HAP-1 (cell line): ENCODE measurements at regions not wholly inside any gene's neighbourhood (a gene's known extent, or its start where the extent isn't known, plus 50 kb on each side); places are given as distances from the start of the nearest gene placed in this dataset.
"Not testable (repeated sequence)": the region's sequence is repeated elsewhere in the genome, so short reads cannot be mapped to it uniquely, and the experiment has no call there.

ENCODE experiments used
- DNase-seq, 2 experiments: peaks; one replicate each; pipeline ENCODE4 v3.0.0-alpha.2; 2016 to 2020; ENCODE audit warnings: low spot score in 2 of 2
- H3K27me3 ChIP-seq: fragments of 250-450 bp; sonication (Bioruptor Pico); 2 replicates; pipeline ENCODE4 v1.5.1; 2020; ENCODE audit warnings: low read depth, mild to moderate bottlenecking, moderate library complexity
- H3K36me3 ChIP-seq: fragments of 250-450 bp; sonication (Bioruptor Pico); replicated peaks from 2 replicates; pipeline ENCODE4 v1.5.1; 2020; ENCODE audit warnings: mild to moderate bottlenecking
- H3K4me1 ChIP-seq: fragments of 250-450 bp; sonication (Bioruptor Pico); 2 replicates; pipeline ENCODE4 v1.5.1; 2020; ENCODE audit warnings: mild to moderate bottlenecking
- H3K4me3 ChIP-seq: fragments of 250-450 bp; sonication (Bioruptor Pico); 2 replicates; pipeline ENCODE4 v1.5.1; 2020; ENCODE audit warnings: mild to moderate bottlenecking, moderate library complexity
- H3K9me3 ChIP-seq: fragments of 250-450 bp; sonication (Bioruptor Pico); 2 replicates; pipeline ENCODE4 v1.5.1; 2020; ENCODE audit warnings: mild to moderate bottlenecking, moderate library complexity
- in situ Hi-C: fragments of 300-500 bp; cut with MboI; formaldehyde crosslinking; loops from 3 replicates; pipeline ENCODE4 v1.14.3; 2020; ENCODE audit warnings: low sequenced_read_pairs, inconsistent platforms, mixed read lengths

DNA sequence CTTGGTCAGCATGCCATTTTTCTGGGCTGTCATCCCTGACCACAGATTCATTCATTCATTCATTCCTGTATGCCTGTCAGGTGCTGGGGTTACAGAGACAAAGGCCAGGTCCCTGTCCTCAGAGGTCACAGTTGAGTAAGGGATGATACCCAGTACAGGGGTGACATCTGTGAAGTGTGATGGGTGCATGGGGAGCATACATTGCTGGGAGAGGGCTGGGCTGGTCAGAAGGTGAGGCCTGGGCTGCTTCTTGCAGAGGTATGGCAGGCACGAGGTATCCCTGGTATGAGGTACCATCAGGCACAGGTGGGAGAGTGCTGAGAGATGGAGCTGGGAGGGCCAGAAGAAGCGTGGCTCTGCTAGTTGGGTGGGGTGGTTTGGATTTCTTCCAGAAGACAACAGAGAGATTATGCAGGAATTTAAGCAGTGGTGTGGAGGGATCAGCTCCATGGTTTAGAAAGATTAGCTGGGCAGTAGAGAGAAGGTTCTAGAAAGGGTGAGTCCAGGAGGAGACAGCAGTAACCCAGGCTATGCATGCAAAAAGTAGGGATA is 181.9 kb upstream of the HAAO start:
- Histone ChIP-seq H3K9me3 (no peaks in the 10 kb centered on the region), H3K36me3 (no peaks in the 10 kb centered on the region), H3K4me1 (peaks cover 4% of the 10 kb centered on the region; the same call in 1 of the 2 replicates), H3K4me3 (no peak overlapping the region), H3K27me3 (no peaks in the 10 kb centered on the region)
- no peak for DNase-seq
- in situ Hi-C loops, result loop anchor here (10.0 kb wide), 1 partner anchor 261 kb away; no protein-coding TSS in a partner anchor

GRCh38 chr2:42973726-42974125 is 181.3 kb upstream of the HAAO start:
- in situ Hi-C loops, result loop anchor here (10.0 kb wide), 1 partner anchor 261 kb away; no protein-coding TSS in a partner anchor
- Histone ChIP-seq H3K4me3 (no peak overlapping the region), H3K27me3 (no peaks in the 10 kb centered on the region), H3K36me3 (no peaks in the 10 kb centered on the region), H3K9me3 (no peaks in the 10 kb centered on the region), H3K4me1 (peaks cover 4% of the 10 kb centered on the region; the same call in 1 of the 2 replicates)
- no peak for DNase-seq

- H3K4me3 ChIP-seq, H3K36me3 ChIP-seq, H3K4me1 ChIP-seq, H3K9me3 ChIP-seq, DNase-seq, H3K27me3 ChIP-seq: not testable (repeated sequence)
- in situ Hi-C loops, result loop anchor here (10.0 kb wide), 1 partner anchor 262 kb away; no protein-coding TSS in a partner anchor
These were observed 180.6 kb upstream of the HAAO start for GRCh38 chr2:42972933-42973516.

- in situ Hi-C loops, result loop anchor here (10.0 kb wide), 1 partner anchor 263 kb away; no protein-coding TSS in a partner anchor
These were observed 179.8 kb upstream of the HAAO start for GRCh38 chr2:42971947-42972736.

GRCh38 chr2:42971381-42971780 is 179.0 kb upstream of the HAAO start:
- no peaks in the 10 kb centered on the region for H3K36me3 ChIP-seq
- in situ Hi-C loops, result loop anchor here (10.0 kb wide), 1 partner anchor 263 kb away; no protein-coding TSS in a partner anchor
- no peaks in the 10 kb centered on the region for H3K9me3 ChIP-seq
- H3K27me3 ChIP-seq, result no peaks in the 10 kb centered on the region
- DNase-seq, result no peak
- peaks cover 4% of the 10 kb centered on the region; the same call in 1 of the 2 replicates for H3K4me1 ChIP-seq
- no peak overlapping the region for H3K4me3 ChIP-seq

More at GRCh38 chr2:42971947-42972736, 179.8 kb upstream of the HAAO start:
- Histone ChIP-seq H3K27me3 (no peaks in the 10 kb centered on the region), H3K9me3 (no peaks in the 10 kb centered on the region), H3K4me3 (no peak overlapping the region), H3K4me1 (peaks cover 4% of the 10 kb centered on the region; the same call in 1 of the 2 replicates), H3K36me3 (no peaks in the 10 kb centered on the region)
- no peak for DNase-seq

GRCh38 chr2:42970151-42970550 is 177.8 kb upstream of the HAAO start:
- H3K4me1 ChIP-seq, result peaks cover 4% of the 10 kb centered on the region; the same call in 1 of the 2 replicates
- H3K27me3 ChIP-seq, result no peaks in the 10 kb centered on the region
- no peak overlapping the region for H3K4me3 ChIP-seq
- in situ Hi-C loops, result loop anchor here (10.0 kb wide), 1 partner anchor 265 kb away; no protein-coding TSS in a partner anchor
- no peaks in the 10 kb centered on the region for H3K9me3 ChIP-seq
- H3K36me3 ChIP-seq, result no peaks in the 10 kb centered on the region
- DNase-seq, result no peak

- H3K9me3 ChIP-seq, result no peaks in the 10 kb centered on the region
- DNase-seq, result no peak
- no peaks in the 10 kb centered on the region for H3K36me3 ChIP-seq
- no peaks in the 10 kb centered on the region; the same call in 1 of the 2 replicates for H3K4me1 ChIP-seq
- no peaks in the 10 kb centered on the region for H3K27me3 ChIP-seq
- in situ Hi-C loops, result loop anchor here (10.0 kb wide), 1 partner anchor 265 kb away; no protein-coding TSS in a partner anchor
- no peak overlapping the region for H3K4me3 ChIP-seq
These were observed 177.1 kb upstream of the HAAO start for GRCh38 chr2:42969231-42970150.

- no peak for DNase-seq
- Histone ChIP-seq H3K4me3 (no peak overlapping the region), H3K36me3 (no peaks in the 10 kb centered on the region), H3K27me3 (no peaks in the 10 kb centered on the region), H3K9me3 (no peaks in the 10 kb centered on the region), H3K4me1 (no peaks in the 10 kb centered on the region)
- in situ Hi-C loops, result no loop called here
These were observed 175.7 kb upstream of the HAAO start for GRCh38 chr2:42967959-42968674.

DNA sequence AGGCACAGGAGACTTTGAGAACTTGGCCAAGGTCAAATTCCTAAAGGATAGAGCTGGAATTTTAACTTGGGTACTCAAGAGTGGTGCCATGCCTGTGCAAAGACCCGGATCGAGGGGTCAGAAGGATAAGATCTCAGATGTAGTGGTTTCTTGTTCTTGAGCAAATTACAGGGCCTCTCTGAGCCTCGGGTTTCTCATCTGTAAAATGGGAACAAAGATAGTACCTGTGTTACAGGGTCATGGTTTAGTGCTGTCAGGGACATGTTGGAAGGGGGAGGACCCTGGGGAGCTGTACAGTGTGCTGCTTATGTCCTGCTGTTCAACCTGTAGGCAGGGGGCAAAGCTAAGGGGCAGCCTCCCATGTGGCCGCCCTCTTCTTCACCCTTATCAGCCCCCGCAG is 173.5 kb upstream of the HAAO start:
- in situ Hi-C loops, result no loop called here
- no peaks in the 10 kb centered on the region for H3K4me1 ChIP-seq

GRCh38 chr2:42965196-42965595 is 172.8 kb upstream of the HAAO start:
- H3K9me3 ChIP-seq, result no peaks in the 10 kb centered on the region
- no peaks in the 10 kb centered on the region for H3K36me3 ChIP-seq
- no peak overlapping the region for H3K4me3 ChIP-seq
- in situ Hi-C loops, result no loop called here
- no peaks in the 10 kb centered on the region for H3K4me1 ChIP-seq
- no peak for DNase-seq
- H3K27me3 ChIP-seq, result no peaks in the 10 kb centered on the region

More for the DNA sequence above, 173.5 kb upstream of the HAAO start:
- Histone ChIP-seq H3K36me3 (no peaks in the 10 kb centered on the region), H3K9me3 (no peaks in the 10 kb centered on the region), H3K4me3 (no peak overlapping the region), H3K27me3 (no peaks in the 10 kb centered on the region)
- DNase-seq, result no peak

- H3K4me1 ChIP-seq, result no peaks in the 10 kb centered on the region
- no peaks in the 10 kb centered on the region for H3K9me3 ChIP-seq
- H3K4me3 ChIP-seq, result no peak overlapping the region
- H3K27me3 ChIP-seq, result no peaks in the 10 kb centered on the region
- H3K36me3 ChIP-seq, result no peaks in the 10 kb centered on the region
- no peak for DNase-seq
- in situ Hi-C loops, result no loop called here
These were observed 172.2 kb upstream of the HAAO start for GRCh38 chr2:42964439-42965083.

GRCh38 chr2:42963452-42964068 is 171.2 kb upstream of the HAAO start:
- H3K36me3 ChIP-seq, result no peaks in the 10 kb centered on the region
- no peak for DNase-seq
- in situ Hi-C loops, result no loop called here
- H3K4me1 ChIP-seq, result no peaks in the 10 kb centered on the region
- H3K9me3 ChIP-seq, result no peaks in the 10 kb centered on the region
- H3K27me3 ChIP-seq, result no peaks in the 10 kb centered on the region
- no peak overlapping the region for H3K4me3 ChIP-seq
